ENCODE measurements at regions not wholly inside any gene's neighbourhood (a gene's known extent, or its start where the extent isn't known, plus 50 kb on each side); places are given as distances from the start of the nearest gene placed in this dataset.

DNA sequence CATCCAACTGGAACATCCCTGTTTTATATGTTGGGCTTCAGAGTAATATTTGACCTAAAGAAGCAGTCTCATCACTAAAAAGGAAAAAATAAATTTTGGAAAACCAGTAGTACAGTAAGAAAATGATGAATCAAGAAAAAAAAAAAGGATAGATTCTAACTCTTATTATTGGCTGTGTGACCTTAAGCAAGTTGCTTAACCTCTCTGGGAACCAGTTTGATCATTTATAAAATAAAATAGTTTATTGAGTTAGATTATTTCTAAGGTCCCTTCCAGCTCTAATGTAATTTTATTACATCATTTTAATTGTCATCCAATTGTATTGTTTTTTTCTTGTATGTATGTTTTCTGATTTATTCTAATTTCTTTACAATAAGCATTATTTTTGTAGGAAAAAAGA lies 127.0 kb downstream of the PRELID2 start:
- ATAC-seq (no peak), DNase-seq (ENCODE audit: low spot score) (no peak), FAIRE-seq (no peak)
- no TSS peak for BruUV-seq (replicated peaks)
- no peak overlapping the region for H3K4me2 ChIP-seq (ENCODE audit: low read depth, low read length)
- no peaks in the 10 kb centered on the region for H3K27me3 ChIP-seq (ENCODE audit: control insufficient read depth in 1 of 2, insufficient read depth in 2 of 2, low read length in 2 of 2)
- POLR2A ChIA-PET = no interaction called here
- H3K9me3 ChIP-seq (ENCODE audit: low read length) = no peaks in the 10 kb centered on the region
- H3K36me3 ChIP-seq (replicated peaks in 1 of 2; ENCODE audit: control insufficient read depth in 1 of 2, insufficient read depth in 2 of 2, low read length in 2 of 2) = no peaks in the 10 kb centered on the region
- no peak overlapping the region for H3K4me3 ChIP-seq (replicated peaks in 1 of 3; ENCODE audit: insufficient read depth in 1 of 3, low read depth in 2 of 3, low read length in 3 of 3)
- intact Hi-C loops (cut with micrococcal nuclease; ENCODE audit: unreplicated experiment) = no loop called here
- H3K79me2 ChIP-seq (ENCODE audit: insufficient read depth, low read length) = no peaks in the 10 kb centered on the region
- no peak overlapping the region for H3K9ac ChIP-seq (ENCODE audit: insufficient read depth, low read depth, low read length)
- H4K20me1 ChIP-seq (ENCODE audit: insufficient read depth, low read length) = no peaks in the 10 kb centered on the region
- no peaks in the 10 kb centered on the region for H3K4me1 ChIP-seq (ENCODE audit: insufficient read depth, low read length)
- TF ChIP-seq, protein P1, sequence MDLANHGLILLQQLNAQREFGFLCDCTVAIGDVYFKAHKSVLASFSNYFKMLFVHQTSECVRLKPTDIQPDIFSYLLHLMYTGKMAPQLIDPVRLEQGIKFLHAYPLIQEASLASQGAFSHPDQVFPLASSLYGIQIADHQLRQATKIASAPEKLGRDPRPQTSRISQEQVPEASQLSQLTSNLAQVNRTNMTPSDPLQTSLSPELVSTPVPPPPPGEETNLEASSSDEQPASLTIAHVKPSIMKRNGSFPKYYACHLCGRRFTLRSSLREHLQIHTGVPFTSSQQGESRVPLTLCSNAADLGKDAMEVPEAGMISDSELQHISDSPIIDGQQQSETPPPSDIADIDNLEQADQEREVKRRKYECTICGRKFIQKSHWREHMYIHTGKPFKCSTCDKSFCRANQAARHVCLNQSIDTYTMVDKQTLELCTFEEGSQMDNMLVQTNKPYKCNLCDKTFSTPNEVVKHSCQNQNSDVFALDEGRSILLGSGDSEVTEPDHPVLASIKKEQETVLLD (CRISPR knock-in tag; IDR thresholded peaks at IDR 0.05; ENCODE audit: low read depth) = no peak
- H3K27ac ChIP-seq (ENCODE audit: extremely low read length, insufficient read depth, low read length) = no peak overlapping the region
- in situ Hi-C loops (cut with HindIII; ENCODE audit: extremely low pct_ligation_motif_present, low pct_unique_long_range_greater_than_20kb) = no loop called here
- no peak overlapping the region for H2AFZ ChIP-seq (ENCODE audit: low read length)
- CTCF ChIA-PET (ENCODE audit: low intra/inter-chr PET ratio, low total read pairs) = no interaction called here

DNA sequence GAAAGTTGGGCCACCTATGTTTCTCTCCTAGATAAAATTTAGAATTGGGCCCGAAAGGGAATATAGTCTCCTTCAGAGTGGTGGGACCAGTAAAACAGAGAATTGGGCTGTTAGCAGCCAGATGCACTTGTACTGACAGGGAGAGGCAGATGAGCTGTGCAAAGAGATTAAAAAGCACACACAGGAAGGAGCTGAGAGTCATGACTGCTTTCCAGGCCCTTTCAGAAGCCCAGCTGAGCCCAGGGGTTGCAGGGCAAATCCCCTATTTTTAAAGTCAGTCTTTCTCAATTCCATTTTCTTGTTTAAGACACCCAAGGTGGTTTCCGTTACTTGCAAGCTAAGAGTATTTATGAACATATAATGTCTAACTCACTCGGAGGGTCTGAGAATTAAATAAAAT lies 130.4 kb downstream of the PRELID2 start:
- H3K4me2 ChIP-seq (ENCODE audit: low read depth, low read length) = no peak overlapping the region
- H3K9me3 ChIP-seq (ENCODE audit: low read length) = no peaks in the 10 kb centered on the region
- TF ChIP-seq ZNF225 (CRISPR knock-in tag; IDR thresholded peaks at IDR 0.05) (no peak), FOXP1 (IDR thresholded peaks at IDR 0.05) (no peak), FOXP1 (CRISPR knock-in tag; IDR thresholded peaks at IDR 0.05) (no peak)
- no peaks in the 10 kb centered on the region for H3K36me3 ChIP-seq (replicated peaks in 1 of 2; ENCODE audit: control insufficient read depth in 1 of 2, insufficient read depth in 2 of 2, low read length in 2 of 2)
- POLR2A ChIA-PET = no interaction called here
- DNase-seq (ENCODE audit: low spot score) (no peak), FAIRE-seq (no peak), ATAC-seq (no peak)
- WGBS (ENCODE audit: low lambda C conversion rate) = 84% methylated on average over 3 of the region's 3 CpGs
- in situ Hi-C loops (cut with HindIII; ENCODE audit: extremely low pct_ligation_motif_present, low pct_unique_long_range_greater_than_20kb) = loop anchor here (5.0 kb wide), 1 partner anchor 123 kb away; no protein-coding TSS in a partner anchor
- H4K20me1 ChIP-seq (ENCODE audit: insufficient read depth, low read length) = no peaks in the 10 kb centered on the region
- no peaks in the 10 kb centered on the region for H3K4me1 ChIP-seq (ENCODE audit: insufficient read depth, low read length)
- H3K27ac ChIP-seq (ENCODE audit: extremely low read length, insufficient read depth, low read length) = no peak overlapping the region
- H3K27me3 ChIP-seq (ENCODE audit: control insufficient read depth in 1 of 2, insufficient read depth in 2 of 2, low read length in 2 of 2) = no peaks in the 10 kb centered on the region
- CTCF ChIA-PET (ENCODE audit: low intra/inter-chr PET ratio, low total read pairs) = no interaction called here
- H3K9ac ChIP-seq (ENCODE audit: insufficient read depth, low read depth, low read length) = no peak overlapping the region
- H2AFZ ChIP-seq (ENCODE audit: low read length) = no peak overlapping the region
- H3K4me3 ChIP-seq (replicated peaks in 1 of 3; ENCODE audit: insufficient read depth in 1 of 3, low read depth in 2 of 3, low read length in 3 of 3) = no peak overlapping the region
- H3K79me2 ChIP-seq (ENCODE audit: insufficient read depth, low read length) = no peaks in the 10 kb centered on the region
- intact Hi-C loops (cut with micrococcal nuclease; ENCODE audit: unreplicated experiment) = loop anchor here (5.0 kb wide), 1 partner anchor 108 kb away; no protein-coding TSS in a partner anchor
- BruUV-seq (replicated peaks) = no TSS peak

Data from HepG2 (cell line).